ENCODE measurements at regions not wholly inside any gene's neighbourhood (a gene's known extent, or its start where the extent isn't known, plus 50 kb on each side); places are given as distances from the start of the nearest gene placed in this dataset.

- ATAC-seq (ENCODE audit: poor library complexity) (no peak), DNase-seq (no peak)
- intact Hi-C loops (cut with DNase I), result no loop called here
Observed at GRCh38 chr9:108022246-108022935, 532.8 kb upstream of the KLF4 start.

- ATAC-seq (ENCODE audit: poor library complexity), result no peak
- intact Hi-C loops (cut with DNase I), result no loop called here
- DNase-seq, result no peak
Observed at GRCh38 chr9:108021096-108021710, 531.6 kb upstream of the KLF4 start.

- DNase-seq (no peak), ATAC-seq (ENCODE audit: poor library complexity) (no peak)
- intact Hi-C loops (cut with DNase I), result no loop called here
Observed at GRCh38 chr9:108019821-108020220, 530.3 kb upstream of the KLF4 start.

- no peak for ATAC-seq (ENCODE audit: poor library complexity)
- intact Hi-C loops (cut with DNase I), result no loop called here
- no peak for DNase-seq
Observed at GRCh38 chr9:108017671-108018070, 528.1 kb upstream of the KLF4 start.

- DNase-seq (no peak), ATAC-seq (ENCODE audit: poor library complexity) (no peak)
- intact Hi-C loops (cut with DNase I), result no loop called here
Observed at GRCh38 chr9:108016446-108016845, 526.9 kb upstream of the KLF4 start.

GRCh38 chr9:108015690-108016089 lies 526.1 kb upstream of the KLF4 start:
- ATAC-seq (ENCODE audit: poor library complexity), result no peak
- no peak for DNase-seq
- intact Hi-C loops (cut with DNase I), result no loop called here

- intact Hi-C loops (cut with DNase I), result no loop called here
- DNase-seq (no peak), ATAC-seq (ENCODE audit: poor library complexity) (no peak)
Observed at GRCh38 chr9:108014353-108014752, 524.8 kb upstream of the KLF4 start.

- no peak for ATAC-seq (ENCODE audit: poor library complexity)
- no peak for DNase-seq
- intact Hi-C loops (cut with DNase I), result no loop called here
Observed at GRCh38 chr9:108012886-108013665, 523.5 kb upstream of the KLF4 start.

- ATAC-seq (ENCODE audit: poor library complexity) (no peak), DNase-seq (no peak)
- intact Hi-C loops (cut with DNase I), result no loop called here
Observed at GRCh38 chr9:108012405-108012804, 522.8 kb upstream of the KLF4 start.

GRCh38 chr9:108003526-108003925 lies 514.0 kb upstream of the KLF4 start:
- ATAC-seq (ENCODE audit: poor library complexity) (no peak), DNase-seq (no peak)
- intact Hi-C loops (cut with DNase I), result no loop called here

GRCh38 chr9:108002371-108002956 lies 512.9 kb upstream of the KLF4 start:
- ATAC-seq (ENCODE audit: poor library complexity), result peak; percentile 57
- intact Hi-C loops (cut with DNase I), result no loop called here
- DNase-seq, result no peak

- DNase-seq (no peak), ATAC-seq (ENCODE audit: poor library complexity) (no peak)
- intact Hi-C loops (cut with DNase I), result no loop called here
Observed at GRCh38 chr9:108001237-108001636, 511.7 kb upstream of the KLF4 start.

- intact Hi-C loops (cut with DNase I), result no loop called here
- ATAC-seq (ENCODE audit: poor library complexity), result no peak
Observed at GRCh38 chr9:107999890-108000289, 510.3 kb upstream of the KLF4 start.

GRCh38 chr9:107999011-107999410 lies 509.4 kb upstream of the KLF4 start:
- intact Hi-C loops (cut with DNase I), result no loop called here
- DNase-seq, result no peak

More at GRCh38 chr9:107999890-108000289, 510.3 kb upstream of the KLF4 start:
- DNase-seq, result no peak

GRCh38 chr9:107994648-107995047 lies 505.1 kb upstream of the KLF4 start:
- ATAC-seq (ENCODE audit: poor library complexity) (no peak), DNase-seq (no peak)
- intact Hi-C loops (cut with DNase I), result no loop called here

More at GRCh38 chr9:107999011-107999410, 509.4 kb upstream of the KLF4 start:
- ATAC-seq (ENCODE audit: poor library complexity), result no peak

- ATAC-seq (ENCODE audit: poor library complexity), result no peak
- DNase-seq, result no peak
- intact Hi-C loops (cut with DNase I), result no loop called here
Observed at GRCh38 chr9:107992271-107992670, 502.7 kb upstream of the KLF4 start.

GRCh38 chr9:107991581-107991980 lies 502.0 kb upstream of the KLF4 start:
- ATAC-seq (ENCODE audit: poor library complexity), result no peak
- no peak for DNase-seq
- intact Hi-C loops (cut with DNase I), result no loop called here

GRCh38 chr9:107989544-107989943 lies 500.0 kb upstream of the KLF4 start:
- ATAC-seq (ENCODE audit: poor library complexity), result peak; percentile 90
- intact Hi-C loops (cut with DNase I), result no loop called here
- no peak for DNase-seq

GRCh38 chr9:107989099-107989498 lies 499.5 kb upstream of the KLF4 start:
- ATAC-seq (ENCODE audit: poor library complexity), result peak; percentile 12
- no peak for DNase-seq
- intact Hi-C loops (cut with DNase I), result no loop called here

- ATAC-seq (ENCODE audit: poor library complexity), result no peak
- intact Hi-C loops (cut with DNase I), result no loop called here
Observed at GRCh38 chr9:107984956-107985355, 495.4 kb upstream of the KLF4 start.

More at GRCh38 chr9:107984956-107985355, 495.4 kb upstream of the KLF4 start:
- no peak for DNase-seq
